DND-41 (cell line): ENCODE measurements at regions not wholly inside any gene's neighbourhood (a gene's known extent, or its start where the extent isn't known, plus 50 kb on each side); places are given as distances from the start of the nearest gene placed in this dataset.

ENCODE experiments used
- CTCF ChIP-seq: IDR thresholded peaks from 2 replicates; pipeline ENCODE4 v1.5.1; 2012; ENCODE audit warnings: borderline replicate concordance, low read length, moderate library complexity, mild to moderate bottlenecking; ENCODE audit not compliant: poor library complexity, severe bottlenecking; ENCODE audit errors: extremely low read depth
- EZH2 ChIP-seq: IDR thresholded peaks from 3 replicates; pipeline ENCODE4 v1.6.1; 2012; ENCODE audit warnings: borderline replicate concordance, low read depth, mild to moderate bottlenecking, moderate library complexity, low read length, inconsistent platforms; ENCODE audit not compliant: severe bottlenecking

GRCh38 chr3:88230638-88231037 lies 80.9 kb downstream of the C3orf38 start:
- TF ChIP-seq EZH2 (no peak), CTCF (no peak)
